ENCODE measurements at regions not wholly inside any gene's neighbourhood (a gene's known extent, or its start where the extent isn't known, plus 50 kb on each side); places are given as distances from the start of the nearest gene placed in this dataset.

GRCh38 chr6:120604510-120604909 is 729.8 kb downstream of the TBC1D32 start:
- TF ChIP-seq CTCF (IDR thresholded peaks at IDR 0.05) (no peak), POLR2A (IDR thresholded peaks at IDR 0.05) (no peak)

All from body of pancreas (tissue), 4 donors.